Activated CD4-positive, CD25-positive, alpha-beta regulatory T cell treated with anti-CD3 and anti-CD28 coated beads, Interleukin-2, amount 50 U/mL, for 72 hours (primary cell): ENCODE measurements at regions not wholly inside any gene's neighbourhood (a gene's known extent, or its start where the extent isn't known, plus 50 kb on each side); places are given as distances from the start of the nearest gene placed in this dataset.

ENCODE experiments used
- DNase-seq: peaks from one replicate; pipeline ENCODE4 v3.0.0; 2021

GRCh38 chr5:123785162-123786071 is 273.4 kb downstream of the CSNK1G3 start:
- no peak for DNase-seq

- DNase-seq, result no peak
These were observed 271.4 kb downstream of the CSNK1G3 start for GRCh38 chr5:123783421-123783820.

GRCh38 chr5:123778641-123779040 is 266.7 kb downstream of the CSNK1G3 start:
- no peak for DNase-seq

- no peak for DNase-seq
These were observed 264.8 kb downstream of the CSNK1G3 start for GRCh38 chr5:123776761-123777160.

- DNase-seq, result no peak
These were observed 259.7 kb downstream of the CSNK1G3 start for GRCh38 chr5:123771715-123772114.

GRCh38 chr5:123763201-123763600 is 251.2 kb downstream of the CSNK1G3 start:
- DNase-seq, result no peak

- DNase-seq, result no peak
These were observed 244.8 kb downstream of the CSNK1G3 start for GRCh38 chr5:123756816-123757215.

GRCh38 chr5:123756318-123756665 is 244.3 kb downstream of the CSNK1G3 start:
- no peak for DNase-seq

- DNase-seq, result no peak
These were observed 243.8 kb downstream of the CSNK1G3 start for GRCh38 chr5:123755653-123756317.

GRCh38 chr5:123754908-123755307 is 242.9 kb downstream of the CSNK1G3 start:
- DNase-seq, result no peak

GRCh38 chr5:123753937-123754891 is 242.2 kb downstream of the CSNK1G3 start:
- no peak for DNase-seq

- no peak for DNase-seq
These were observed 241.4 kb downstream of the CSNK1G3 start for GRCh38 chr5:123753180-123753936.

- DNase-seq, result no peak
These were observed 240.7 kb downstream of the CSNK1G3 start for GRCh38 chr5:123752552-123753179.

- no peak for DNase-seq
These were observed 239.7 kb downstream of the CSNK1G3 start for GRCh38 chr5:123751670-123752069.

- DNase-seq, result no peak
These were observed 236.3 kb downstream of the CSNK1G3 start for GRCh38 chr5:123748239-123748638.

- DNase-seq, result no peak
These were observed 234.8 kb downstream of the CSNK1G3 start for GRCh38 chr5:123746683-123747360.

- DNase-seq, result no peak
These were observed 232.1 kb downstream of the CSNK1G3 start for GRCh38 chr5:123743990-123744583.

GRCh38 chr5:123735384-123735783 is 223.4 kb downstream of the CSNK1G3 start:
- no peak for DNase-seq

GRCh38 chr5:123732257-123732656 is 220.3 kb downstream of the CSNK1G3 start:
- DNase-seq, result no peak

GRCh38 chr5:123722451-123722850 is 210.5 kb downstream of the CSNK1G3 start:
- DNase-seq, result no peak
